CD4-positive, CD25-positive, alpha-beta regulatory T cell (primary cell): ENCODE measurements at regions not wholly inside any gene's neighbourhood (a gene's known extent, or its start where the extent isn't known, plus 50 kb on each side); places are given as distances from the start of the nearest gene placed in this dataset.

ENCODE experiments used
- ATAC-seq, 2 donors: fragments of 150-1000 bp; cut with Tn5 transposase; one replicate each; pipeline ENCODE4 v1.10.0; 2021; ENCODE audit warnings: low read depth in 2 of 2, moderate number of reproducible peaks in 2 of 2, moderate library complexity in 1 of 2
- DNase-seq, 3 donors: peaks; one replicate each; pipeline versions ENCODE4 v3.0.0 to v3.0.0-alpha.2; 2012 to 2022; ENCODE audit warnings: mixed read lengths in 1 of 3
- H3K27ac ChIP-seq: one replicate; pipeline ENCODE4 v1.7.0; 2013; ENCODE audit warnings: mild to moderate bottlenecking, low read length; ENCODE audit not compliant: insufficient read depth, poor library complexity, severe bottlenecking
- H3K27me3 ChIP-seq: one replicate; pipeline ENCODE4 v1.7.0; 2013; ENCODE audit warnings: low read length; ENCODE audit not compliant: control insufficient read depth, insufficient read depth
- H3K36me3 ChIP-seq: one replicate; pipeline ENCODE4 v1.7.0; 2013; ENCODE audit warnings: mild to moderate bottlenecking, low read length, moderate library complexity; ENCODE audit not compliant: control insufficient read depth, insufficient read depth
- H3K4me1 ChIP-seq: 2 replicates; pipeline ENCODE4 v1.7.0; 2013; ENCODE audit warnings: mild to moderate bottlenecking, low read length; ENCODE audit not compliant: insufficient read depth, control insufficient read depth, poor library complexity, severe bottlenecking
- H3K4me3 ChIP-seq: one replicate; pipeline ENCODE4 v1.7.0; 2013; ENCODE audit warnings: low read depth, mild to moderate bottlenecking, low read length, moderate library complexity
- H3K9me3 ChIP-seq, 2 experiments: 1 replicate in 1 of 2; 2 replicates in 1 of 2; pipeline ENCODE4 v1.7.0; 2013; ENCODE audit warnings: low read length in 2 of 2, mild to moderate bottlenecking in 1 of 2, moderate library complexity in 1 of 2; ENCODE audit not compliant: control insufficient read depth in 2 of 2
- H3K27ac Mint-ChIP-seq, 3 donors: one replicate each; pipeline ENCODE4 v1.8.0; 2020 to 2022; ENCODE audit warnings: mild to moderate bottlenecking in 3 of 3, mixed read lengths in 3 of 3, moderate library complexity in 2 of 3
- H3K27me3 Mint-ChIP-seq: one replicate; pipeline ENCODE4 v1.8.0; 2022; ENCODE audit warnings: mild to moderate bottlenecking, mixed read lengths
- H3K36me3 Mint-ChIP-seq: one replicate; pipeline ENCODE4 v1.8.0; 2020; ENCODE audit warnings: mixed read lengths
- H3K4me1 Mint-ChIP-seq, 4 donors: one replicate each; pipeline ENCODE4 v1.8.0; 2020 to 2022; ENCODE audit warnings: mixed read lengths in 4 of 4, mild to moderate bottlenecking in 1 of 4
- H3K4me3 Mint-ChIP-seq, 4 donors: one replicate each; pipeline ENCODE4 v1.8.0; 2020 to 2022; ENCODE audit warnings: mild to moderate bottlenecking in 4 of 4, mixed read lengths in 4 of 4, moderate library complexity in 3 of 4
- H3K9me3 Mint-ChIP-seq, 7 donors: one replicate each; pipeline ENCODE4 v1.8.0; 2020 to 2022; ENCODE audit warnings: mixed read lengths in 7 of 7, mild to moderate bottlenecking in 3 of 7, moderate library complexity in 2 of 7

DNA sequence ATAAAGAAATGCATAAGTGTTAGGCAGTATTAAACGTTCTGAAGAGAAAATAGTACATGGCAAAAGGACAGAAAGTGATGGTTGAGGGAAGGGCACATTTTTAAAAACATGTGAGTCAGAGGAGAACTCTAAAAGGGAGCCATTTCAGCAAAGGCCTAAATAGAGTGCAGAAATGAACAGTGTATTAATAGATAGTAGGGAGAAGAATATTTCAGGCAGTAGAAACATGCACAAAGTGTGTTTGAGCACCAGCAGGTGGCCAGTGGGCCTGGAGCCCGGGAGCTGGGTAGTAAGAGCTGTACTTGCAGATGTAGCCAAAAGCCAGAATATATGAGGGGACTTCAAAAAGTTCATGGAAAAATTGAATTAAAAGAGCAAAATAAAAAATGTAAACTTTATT, 288.1 kb upstream of the FIGN start:
- Mint-ChIP-seq H3K27me3 (no peaks in the 10 kb centered on the region), H3K9me3 (peaks cover 0 to 18% (median 4%) of the 10 kb centered on the region in 7 donors), H3K27ac (no peak overlapping the region), H3K4me1 (no peaks in the 10 kb centered on the region), H3K4me3 (no peak overlapping the region), H3K36me3 (no peaks in the 10 kb centered on the region)
- no peak for DNase-seq
- H3K4me3 ChIP-seq = no peak overlapping the region
- no peaks in the 10 kb centered on the region for H3K36me3 ChIP-seq
- no peak for ATAC-seq
- H3K27ac ChIP-seq = no peak overlapping the region
- peaks cover 0 to 1% of the 10 kb centered on the region in 2 experiments for H3K9me3 ChIP-seq
- H3K27me3 ChIP-seq = no peaks in the 10 kb centered on the region
- H3K4me1 ChIP-seq = no peaks in the 10 kb centered on the region

DNA sequence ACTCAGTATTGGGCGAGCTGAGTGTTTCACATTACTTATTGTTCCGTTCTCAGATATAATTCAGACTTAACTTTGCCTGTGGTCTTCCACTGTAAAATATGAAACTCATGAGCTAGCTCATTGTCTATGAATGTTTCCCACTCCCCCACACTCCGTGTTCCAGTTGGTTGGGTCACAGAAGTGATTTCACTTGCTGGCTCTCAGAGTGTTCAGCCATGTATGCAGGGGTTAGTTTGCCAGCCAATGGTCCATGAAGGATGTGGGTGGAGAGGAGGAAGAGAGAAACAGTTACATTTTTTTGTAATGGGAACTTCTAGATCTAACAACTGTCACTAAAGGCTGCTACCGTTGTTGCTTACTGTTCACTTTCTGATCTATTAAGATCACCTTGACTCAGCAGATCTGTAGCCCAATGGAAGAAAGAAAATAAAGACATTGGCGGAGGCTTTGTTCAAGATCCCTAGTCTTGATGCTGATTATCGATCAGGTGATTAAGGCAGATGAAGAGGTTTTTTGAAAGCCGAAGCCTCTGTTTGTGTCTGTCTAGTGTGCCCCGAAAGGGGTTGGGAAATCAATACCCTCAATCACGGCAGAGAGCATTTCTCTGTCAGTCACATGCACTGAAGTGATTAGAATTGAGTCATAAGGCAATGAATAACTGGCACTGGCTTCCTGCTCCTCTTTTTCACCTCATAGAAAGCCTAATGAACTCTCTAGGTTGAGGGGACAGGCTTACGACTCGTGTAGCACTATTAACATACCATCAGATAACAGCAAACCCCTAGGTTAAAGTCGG, 279.7 kb upstream of the FIGN start:
- Histone ChIP-seq H3K27me3 (no peaks in the 10 kb centered on the region), H3K4me3 (no peak overlapping the region), H3K9me3 (no peaks in the 10 kb centered on the region), H3K36me3 (no peaks in the 10 kb centered on the region), H3K27ac (no peak overlapping the region), H3K4me1 (no peaks in the 10 kb centered on the region)
- Mint-ChIP-seq H3K4me3 (no peak overlapping the region), H3K4me1 (no peaks in the 10 kb centered on the region), H3K27ac (no peak overlapping the region), H3K36me3 (no peaks in the 10 kb centered on the region), H3K9me3 (peaks cover 0 to 12% (median 3%) of the 10 kb centered on the region in 7 donors), H3K27me3 (no peaks in the 10 kb centered on the region)
- no peak for ATAC-seq
- DNase-seq = no peak

DNA sequence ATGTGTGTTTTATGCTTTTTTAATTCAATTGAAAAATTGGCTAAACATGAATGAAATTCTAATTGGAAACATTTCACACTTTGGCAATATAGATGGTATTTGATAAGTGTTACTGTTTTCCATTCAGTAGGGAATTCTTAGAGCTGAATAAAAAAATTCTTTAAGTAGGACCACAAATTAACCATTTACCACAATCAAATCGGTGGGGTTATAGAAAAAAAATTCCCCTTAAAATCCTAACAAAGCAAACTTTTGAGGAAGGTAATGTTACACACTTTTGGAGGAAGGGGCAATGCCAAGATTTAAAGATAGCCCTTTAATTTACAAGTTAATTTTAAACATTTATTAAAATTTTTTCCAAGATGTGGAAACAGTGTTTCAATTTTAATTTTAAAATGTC, 279.0 kb upstream of the FIGN start:
- Histone ChIP-seq H3K36me3 (no peaks in the 10 kb centered on the region), H3K4me1 (no peaks in the 10 kb centered on the region), H3K27me3 (no peaks in the 10 kb centered on the region), H3K27ac (no peak overlapping the region), H3K9me3 (no peaks in the 10 kb centered on the region), H3K4me3 (no peak overlapping the region)
- no peak for DNase-seq
- Mint-ChIP-seq H3K27me3 (no peaks in the 10 kb centered on the region), H3K36me3 (no peaks in the 10 kb centered on the region), H3K4me3 (no peak overlapping the region), H3K4me1 (no peaks in the 10 kb centered on the region), H3K27ac (no peak overlapping the region), H3K9me3 (peaks cover 0 to 9% (median 2%) of the 10 kb centered on the region in 7 donors)
- no peak for ATAC-seq

DNA sequence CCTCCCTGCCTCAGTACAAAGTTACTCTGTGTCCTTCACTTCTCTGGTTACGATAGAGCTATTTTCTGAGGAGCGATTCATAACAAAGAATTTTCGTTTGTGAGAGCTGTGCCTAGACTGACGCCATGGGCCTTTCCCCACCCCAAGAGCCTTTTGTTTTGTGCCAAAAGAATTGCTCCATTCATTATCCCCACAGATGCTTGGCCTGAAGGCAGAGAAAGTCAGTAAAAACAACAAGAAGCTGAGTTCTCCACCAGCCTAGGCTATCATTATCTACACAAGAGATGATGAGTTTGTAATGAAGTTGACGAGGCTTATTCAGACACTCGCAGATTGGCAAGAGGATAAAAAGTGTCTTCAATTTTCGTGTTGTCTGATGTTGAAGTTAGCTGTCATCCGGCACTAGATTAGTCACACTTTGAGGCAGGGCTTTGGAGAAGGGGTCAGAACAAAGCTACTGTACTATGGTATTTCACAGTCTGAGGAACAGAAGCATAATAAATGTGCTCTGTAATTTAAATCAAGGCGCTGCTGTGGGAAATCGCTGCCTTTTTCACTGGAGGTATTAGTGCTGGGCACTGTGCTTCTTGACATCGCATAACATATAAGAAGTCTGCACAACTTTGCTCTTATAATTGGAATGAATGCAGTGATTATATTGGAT, 278.4 kb upstream of the FIGN start:
- Histone ChIP-seq H3K36me3 (no peaks in the 10 kb centered on the region), H3K9me3 (no peaks in the 10 kb centered on the region), H3K27me3 (no peaks in the 10 kb centered on the region), H3K27ac (no peak overlapping the region), H3K4me3 (no peak overlapping the region), H3K4me1 (no peaks in the 10 kb centered on the region)
- no peak overlapping the region for H3K27ac Mint-ChIP-seq
- no peak for ATAC-seq
- no peak overlapping the region for H3K4me3 Mint-ChIP-seq
- no peaks in the 10 kb centered on the region for H3K4me1 Mint-ChIP-seq
- no peaks in the 10 kb centered on the region for H3K36me3 Mint-ChIP-seq
- no peak for DNase-seq
- no peaks in the 10 kb centered on the region for H3K27me3 Mint-ChIP-seq
- peaks cover 0 to 4% (median 2%) of the 10 kb centered on the region in 7 donors for H3K9me3 Mint-ChIP-seq

DNA sequence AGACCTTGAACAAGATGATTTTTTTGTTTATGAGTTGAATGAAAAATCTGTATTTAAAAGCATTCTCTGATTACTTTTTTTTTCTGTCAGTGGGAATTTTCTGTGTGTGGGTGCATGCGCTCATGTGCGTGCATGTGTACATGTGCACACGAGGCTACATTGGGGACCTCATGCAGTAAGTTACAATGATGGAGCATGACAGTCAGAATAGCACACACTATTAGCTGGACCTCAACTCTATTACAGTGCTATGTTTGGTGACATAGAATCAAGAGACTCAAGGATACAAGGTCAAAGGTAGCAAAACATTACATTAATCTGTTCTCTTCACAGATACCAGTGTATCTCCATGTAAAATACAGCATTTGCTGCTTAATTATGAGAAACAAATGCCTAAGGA, 276.8 kb upstream of the FIGN start:
- no peaks in the 10 kb centered on the region for H3K27me3 Mint-ChIP-seq
- Histone ChIP-seq H3K36me3 (no peaks in the 10 kb centered on the region), H3K27ac (no peak overlapping the region), H3K4me3 (no peak overlapping the region), H3K9me3 (no peaks in the 10 kb centered on the region), H3K27me3 (no peaks in the 10 kb centered on the region), H3K4me1 (no peaks in the 10 kb centered on the region)
- ATAC-seq (no peak), DNase-seq (no peak)
- no peaks in the 10 kb centered on the region for H3K4me1 Mint-ChIP-seq
- H3K27ac Mint-ChIP-seq = no peak overlapping the region
- H3K36me3 Mint-ChIP-seq = no peaks in the 10 kb centered on the region
- peaks cover 0 to 5% (median 3%) of the 10 kb centered on the region in 7 donors for H3K9me3 Mint-ChIP-seq
- no peak overlapping the region for H3K4me3 Mint-ChIP-seq

DNA sequence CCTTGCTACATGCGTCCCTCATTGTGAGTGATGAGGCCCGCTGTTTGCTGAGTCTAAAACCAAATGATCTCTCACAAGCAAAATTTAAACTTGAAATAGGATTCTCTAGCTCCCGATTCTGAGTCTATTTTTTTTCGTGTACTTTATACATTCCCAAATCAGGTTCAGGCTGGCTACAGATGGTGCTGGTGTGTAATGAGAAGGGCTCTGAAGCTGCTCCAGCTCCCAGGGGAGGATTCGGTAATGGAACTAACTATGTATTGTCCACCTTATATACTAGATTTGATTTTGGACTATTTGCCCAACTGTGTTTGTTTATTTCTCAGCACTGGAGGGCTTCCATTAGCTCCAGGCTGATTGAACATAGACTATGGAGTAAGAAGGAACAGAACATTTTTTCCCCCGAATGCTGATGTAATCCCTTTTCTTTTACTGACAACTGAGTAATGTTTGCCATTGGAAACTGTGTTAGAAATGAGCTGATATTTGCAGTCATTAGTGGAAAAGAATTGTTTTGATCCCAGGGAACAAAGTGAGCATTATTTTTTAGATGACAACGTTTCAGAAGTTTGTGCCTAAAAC, 274.0 kb upstream of the FIGN start:
- Mint-ChIP-seq H3K36me3 (no peaks in the 10 kb centered on the region), H3K4me1 (no peaks in the 10 kb centered on the region), H3K27ac (no peak overlapping the region), H3K4me3 (no peak overlapping the region), H3K27me3 (no peaks in the 10 kb centered on the region), H3K9me3 (peaks cover 0 to 13% (median 7%) of the 10 kb centered on the region in 7 donors)
- H3K36me3 ChIP-seq = no peaks in the 10 kb centered on the region
- ATAC-seq (no peak), DNase-seq (no peak)
- no peaks in the 10 kb centered on the region for H3K27me3 ChIP-seq
- no peaks in the 10 kb centered on the region for H3K4me1 ChIP-seq
- no peaks in the 10 kb centered on the region for H3K9me3 ChIP-seq
- no peak overlapping the region for H3K27ac ChIP-seq
- H3K4me3 ChIP-seq = no peak overlapping the region

DNA sequence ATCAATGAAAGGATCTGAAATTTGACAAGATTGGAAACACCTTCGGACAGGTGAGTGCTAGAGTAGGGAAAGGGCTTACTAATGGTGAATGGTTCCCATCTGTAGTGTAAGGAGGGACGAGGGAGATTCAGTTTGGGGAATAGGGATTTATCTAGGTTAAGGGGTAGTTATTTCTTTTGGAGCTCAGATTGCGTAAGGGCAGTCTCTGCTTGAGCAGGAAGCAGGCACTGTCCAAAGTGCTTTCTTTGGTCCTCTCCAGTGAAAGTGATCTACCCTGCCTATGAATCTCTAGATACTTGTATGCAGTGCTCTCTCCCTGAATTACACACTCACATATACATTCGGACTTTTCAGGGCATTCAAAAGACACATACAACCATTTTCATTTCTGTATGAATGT, 272.9 kb upstream of the FIGN start:
- no peak for DNase-seq
- Histone ChIP-seq H3K4me3 (no peak overlapping the region), H3K27ac (no peak overlapping the region), H3K36me3 (no peaks in the 10 kb centered on the region), H3K27me3 (no peaks in the 10 kb centered on the region), H3K9me3 (peaks cover 0 to under 1% of the 10 kb centered on the region in 2 experiments), H3K4me1 (no peaks in the 10 kb centered on the region)
- Mint-ChIP-seq H3K4me1 (no peaks in the 10 kb centered on the region), H3K36me3 (no peaks in the 10 kb centered on the region), H3K27me3 (no peaks in the 10 kb centered on the region), H3K27ac (no peak overlapping the region), H3K4me3 (no peak overlapping the region), H3K9me3 (peaks cover 1 to 14% (median 9%) of the 10 kb centered on the region in 7 donors)
- ATAC-seq = no peak
